ENCODE measurements at regions not wholly inside any gene's neighbourhood (a gene's known extent, or its start where the extent isn't known, plus 50 kb on each side); places are given as distances from the start of the nearest gene placed in this dataset.

DNA sequence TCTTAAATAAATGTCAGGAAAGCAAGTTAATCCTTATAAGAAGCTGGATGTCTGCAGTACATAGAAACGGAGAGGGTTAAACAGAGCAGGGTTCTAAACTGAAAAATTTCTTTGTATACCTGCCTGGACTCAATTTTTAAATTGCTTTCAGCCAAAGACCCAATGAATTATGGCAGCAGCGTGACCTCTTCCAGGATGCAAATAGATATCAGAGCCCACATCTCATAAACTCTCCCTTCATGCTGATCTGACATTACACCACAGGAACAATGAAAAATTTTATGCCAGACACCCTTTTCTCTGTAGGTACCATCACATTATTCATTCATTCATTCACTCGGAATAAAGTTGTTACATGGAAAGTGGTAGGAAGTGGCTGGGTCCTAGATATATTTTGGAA lies 236.4 kb downstream of the NUF2 start:
- no peaks in the 10 kb centered on the region for H3K4me1 ChIP-seq
- H3K9me3 ChIP-seq: no peaks in the 10 kb centered on the region
- DNase-seq: no peak
- no peak overlapping the region for H3K4me3 ChIP-seq
- TF ChIP-seq POLR2A (IDR thresholded peaks at IDR 0.05): no peak
- TF ChIP-seq, protein P1, sequence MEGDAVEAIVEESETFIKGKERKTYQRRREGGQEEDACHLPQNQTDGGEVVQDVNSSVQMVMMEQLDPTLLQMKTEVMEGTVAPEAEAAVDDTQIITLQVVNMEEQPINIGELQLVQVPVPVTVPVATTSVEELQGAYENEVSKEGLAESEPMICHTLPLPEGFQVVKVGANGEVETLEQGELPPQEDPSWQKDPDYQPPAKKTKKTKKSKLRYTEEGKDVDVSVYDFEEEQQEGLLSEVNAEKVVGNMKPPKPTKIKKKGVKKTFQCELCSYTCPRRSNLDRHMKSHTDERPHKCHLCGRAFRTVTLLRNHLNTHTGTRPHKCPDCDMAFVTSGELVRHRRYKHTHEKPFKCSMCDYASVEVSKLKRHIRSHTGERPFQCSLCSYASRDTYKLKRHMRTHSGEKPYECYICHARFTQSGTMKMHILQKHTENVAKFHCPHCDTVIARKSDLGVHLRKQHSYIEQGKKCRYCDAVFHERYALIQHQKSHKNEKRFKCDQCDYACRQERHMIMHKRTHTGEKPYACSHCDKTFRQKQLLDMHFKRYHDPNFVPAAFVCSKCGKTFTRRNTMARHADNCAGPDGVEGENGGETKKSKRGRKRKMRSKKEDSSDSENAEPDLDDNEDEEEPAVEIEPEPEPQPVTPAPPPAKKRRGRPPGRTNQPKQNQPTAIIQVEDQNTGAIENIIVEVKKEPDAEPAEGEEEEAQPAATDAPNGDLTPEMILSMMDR (IDR thresholded peaks at IDR 0.05): no peak
- H3K27me3 ChIP-seq: no peaks in the 10 kb centered on the region
- H3K36me3 ChIP-seq: no peaks in the 10 kb centered on the region
- no peak overlapping the region for H3K27ac ChIP-seq

- Histone ChIP-seq H3K9me3 (no peaks in the 10 kb centered on the region), H3K27ac (no peak overlapping the region), H3K27me3 (no peaks in the 10 kb centered on the region), H3K36me3 (no peaks in the 10 kb centered on the region), H3K4me1 (no peaks in the 10 kb centered on the region), H3K4me3 (no peak overlapping the region)
- no peak for TF ChIP-seq POLR2A (IDR thresholded peaks at IDR 0.05)
- TF ChIP-seq, protein P1 (IDR thresholded peaks at IDR 0.05): peak in 1 of 6 experiments; percentile 31
- no peak for DNase-seq
Measured at GRCh38 chr1:163561580-163562295, 240.0 kb downstream of the NUF2 start.

- Histone ChIP-seq H3K4me1 (no peaks in the 10 kb centered on the region), H3K27ac (no peak overlapping the region), H3K27me3 (no peaks in the 10 kb centered on the region), H3K9me3 (no peaks in the 10 kb centered on the region), H3K36me3 (no peaks in the 10 kb centered on the region), H3K4me3 (no peak overlapping the region)
- TF ChIP-seq POLR2A (IDR thresholded peaks at IDR 0.05): no peak
- TF ChIP-seq, protein P1 (IDR thresholded peaks at IDR 0.05): no peak
- no peak for DNase-seq
Measured at GRCh38 chr1:163562355-163562754, 240.6 kb downstream of the NUF2 start.

- H3K27me3 ChIP-seq: no peaks in the 10 kb centered on the region
- H3K27ac ChIP-seq: no peak overlapping the region
- H3K9me3 ChIP-seq: no peaks in the 10 kb centered on the region
- no peak overlapping the region for H3K4me3 ChIP-seq
- H3K4me1 ChIP-seq: no peaks in the 10 kb centered on the region
- DNase-seq: no peak
- H3K36me3 ChIP-seq: no peaks in the 10 kb centered on the region
- TF ChIP-seq, protein P1 (IDR thresholded peaks at IDR 0.05): no peak
- no peak for TF ChIP-seq POLR2A (IDR thresholded peaks at IDR 0.05)
Measured at GRCh38 chr1:163565166-163565565, 243.4 kb downstream of the NUF2 start.

- TF ChIP-seq, protein P1 (IDR thresholded peaks at IDR 0.05): no peak
- TF ChIP-seq POLR2A (IDR thresholded peaks at IDR 0.05): no peak
- Histone ChIP-seq H3K27ac (no peak overlapping the region), H3K4me3 (no peak overlapping the region), H3K4me1 (no peaks in the 10 kb centered on the region), H3K9me3 (no peaks in the 10 kb centered on the region), H3K36me3 (no peaks in the 10 kb centered on the region), H3K27me3 (no peaks in the 10 kb centered on the region)
- DNase-seq: no peak
Measured at GRCh38 chr1:163570071-163570470, 248.3 kb downstream of the NUF2 start.

Measured in Peyer's patch (tissue), 4 donors.